ENCODE measurements at regions not wholly inside any gene's neighbourhood (a gene's known extent, or its start where the extent isn't known, plus 50 kb on each side); places are given as distances from the start of the nearest gene placed in this dataset.

- H3K36me3 Mint-ChIP-seq (ENCODE audit: low read depth, unreplicated experiment) = no peaks in the 10 kb centered on the region
- no peaks in the 10 kb centered on the region for H3K36me3 ChIP-seq (ENCODE audit: insufficient read depth, low read length)
- H3K9me3 Mint-ChIP-seq (ENCODE audit: unreplicated experiment) = peaks cover 13% of the 10 kb centered on the region
- no peaks in the 10 kb centered on the region for H3K27me3 Mint-ChIP-seq (ENCODE audit: low read depth, unreplicated experiment)
- no peak for DNase-seq (ENCODE audit: low read depth)
- H3K27me3 ChIP-seq (ENCODE audit: insufficient read depth, low read length) = no peaks in the 10 kb centered on the region
- no peak overlapping the region for H3K4me2 ChIP-seq (ENCODE audit: low read length)
- H2AFZ ChIP-seq (ENCODE audit: low read depth, low read length) = no peak overlapping the region
- no peaks in the 10 kb centered on the region for H4K20me1 ChIP-seq (ENCODE audit: insufficient read depth, low read length)
- peak overlapping the region; percentile 48 for H3K27ac Mint-ChIP-seq (ENCODE audit: unreplicated experiment)
- peaks cover 34% of the 10 kb centered on the region for H3K4me1 Mint-ChIP-seq (ENCODE audit: low read depth, unreplicated experiment)
- TF ChIP-seq CTCF (IDR thresholded peaks at IDR 0.05; ENCODE audit: insufficient read depth, low read depth, low read length) = no peak
- TF ChIP-seq EZH2 (IDR thresholded peaks at IDR 0.05; ENCODE audit: insufficient read depth, low read length) = no peak
- no peaks in the 10 kb centered on the region for H3K9me3 ChIP-seq (ENCODE audit: insufficient read depth, low read depth, low read length)
- FAIRE-seq = peak; percentile 23
- H3K27ac ChIP-seq (ENCODE audit: low read depth, low read length) = peak overlapping the region; percentile 14
- no peak overlapping the region for H3K4me3 ChIP-seq (ENCODE audit: insufficient read depth, low read depth, low read length)
- no peak overlapping the region for H3K4me3 Mint-ChIP-seq (ENCODE audit: unreplicated experiment)
- H3K9ac ChIP-seq (ENCODE audit: low read length) = no peak overlapping the region
- H3K4me1 ChIP-seq (ENCODE audit: insufficient read depth, low read length) = peaks cover 17% of the 10 kb centered on the region
- no peaks in the 10 kb centered on the region for H3K79me2 ChIP-seq (ENCODE audit: insufficient read depth, low read length)
Observed at GRCh38 chr10:4249841-4250586, 465.0 kb upstream of the KLF6 start.

- H3K4me1 ChIP-seq (ENCODE audit: insufficient read depth, low read length) = peaks cover 33% of the 10 kb centered on the region
- no peaks in the 10 kb centered on the region for H3K27me3 Mint-ChIP-seq (ENCODE audit: low read depth, unreplicated experiment)
- no peaks in the 10 kb centered on the region for H3K36me3 Mint-ChIP-seq (ENCODE audit: low read depth, unreplicated experiment)
- no peaks in the 10 kb centered on the region for H3K36me3 ChIP-seq (ENCODE audit: insufficient read depth, low read length)
- peak overlapping the region; percentile 22 for H3K4me3 ChIP-seq (ENCODE audit: insufficient read depth, low read depth, low read length)
- no peak overlapping the region for H2AFZ ChIP-seq (ENCODE audit: low read depth, low read length)
- DNase-seq (ENCODE audit: low read depth) (no peak), FAIRE-seq (no peak)
- H3K27ac ChIP-seq (ENCODE audit: low read depth, low read length) = peak overlapping the region; percentile 98
- peak overlapping the region; percentile 81 for H3K9ac ChIP-seq (ENCODE audit: low read length)
- H3K79me2 ChIP-seq (ENCODE audit: insufficient read depth, low read length) = no peaks in the 10 kb centered on the region
- peak overlapping the region; percentile 93 for H3K27ac Mint-ChIP-seq (ENCODE audit: unreplicated experiment)
- H3K9me3 Mint-ChIP-seq (ENCODE audit: unreplicated experiment) = peaks cover 6% of the 10 kb centered on the region
- H4K20me1 ChIP-seq (ENCODE audit: insufficient read depth, low read length) = no peaks in the 10 kb centered on the region
- H3K9me3 ChIP-seq (ENCODE audit: insufficient read depth, low read depth, low read length) = no peaks in the 10 kb centered on the region
- peak overlapping the region; percentile 69 for H3K4me2 ChIP-seq (ENCODE audit: low read length)
- peak overlapping the region; percentile 11 for H3K4me3 Mint-ChIP-seq (ENCODE audit: unreplicated experiment)
- peaks cover 46% of the 10 kb centered on the region for H3K4me1 Mint-ChIP-seq (ENCODE audit: low read depth, unreplicated experiment)
- no peaks in the 10 kb centered on the region for H3K27me3 ChIP-seq (ENCODE audit: insufficient read depth, low read length)
- TF ChIP-seq CTCF (IDR thresholded peaks at IDR 0.05; ENCODE audit: insufficient read depth, low read depth, low read length) (no peak), EZH2 (IDR thresholded peaks at IDR 0.05; ENCODE audit: insufficient read depth, low read length) (no peak)
Observed at GRCh38 chr10:4247379-4247778, 462.4 kb upstream of the KLF6 start.

GRCh38 chr10:4246881-4247358 lies 461.9 kb upstream of the KLF6 start:
- DNase-seq (ENCODE audit: low read depth) (peak; percentile 99), FAIRE-seq (peak; percentile 95)
- H3K27me3 ChIP-seq (ENCODE audit: insufficient read depth, low read length) = no peaks in the 10 kb centered on the region
- H4K20me1 ChIP-seq (ENCODE audit: insufficient read depth, low read length) = no peaks in the 10 kb centered on the region
- Mint-ChIP-seq H3K27ac (ENCODE audit: unreplicated experiment) (peak overlapping the region; percentile 93), H3K36me3 (ENCODE audit: low read depth, unreplicated experiment) (no peaks in the 10 kb centered on the region), H3K4me1 (ENCODE audit: low read depth, unreplicated experiment) (peaks cover 50% of the 10 kb centered on the region), H3K27me3 (ENCODE audit: low read depth, unreplicated experiment) (no peaks in the 10 kb centered on the region), H3K9me3 (ENCODE audit: unreplicated experiment) (peaks cover 6% of the 10 kb centered on the region), H3K4me3 (ENCODE audit: unreplicated experiment) (peak overlapping the region; percentile 11)
- H3K9ac ChIP-seq (ENCODE audit: low read length) = peak overlapping the region; percentile 81
- H3K9me3 ChIP-seq (ENCODE audit: insufficient read depth, low read depth, low read length) = no peaks in the 10 kb centered on the region
- H2AFZ ChIP-seq (ENCODE audit: low read depth, low read length) = no peak overlapping the region
- peak overlapping the region; percentile 22 for H3K4me3 ChIP-seq (ENCODE audit: insufficient read depth, low read depth, low read length)
- H3K36me3 ChIP-seq (ENCODE audit: insufficient read depth, low read length) = no peaks in the 10 kb centered on the region
- H3K27ac ChIP-seq (ENCODE audit: low read depth, low read length) = peak overlapping the region; percentile 98
- peak overlapping the region; percentile 69 for H3K4me2 ChIP-seq (ENCODE audit: low read length)
- TF ChIP-seq EZH2 (IDR thresholded peaks at IDR 0.05; ENCODE audit: insufficient read depth, low read length) = no peak
- no peak for TF ChIP-seq CTCF (IDR thresholded peaks at IDR 0.05; ENCODE audit: insufficient read depth, low read depth, low read length)
- no peaks in the 10 kb centered on the region for H3K79me2 ChIP-seq (ENCODE audit: insufficient read depth, low read length)
- H3K4me1 ChIP-seq (ENCODE audit: insufficient read depth, low read length) = peaks cover 37% of the 10 kb centered on the region
